GM19438 (cell line): ENCODE measurements at regions not wholly inside any gene's neighbourhood (a gene's known extent, or its start where the extent isn't known, plus 50 kb on each side); places are given as distances from the start of the nearest gene placed in this dataset.

ENCODE experiments used
- ATAC-seq: cut with Tn5 transposase; IDR thresholded peaks from one replicate; pipeline ENCODE4 v1.9.1; 2021; ENCODE audit warnings: low read depth; ENCODE audit not compliant: unreplicated experiment

DNA sequence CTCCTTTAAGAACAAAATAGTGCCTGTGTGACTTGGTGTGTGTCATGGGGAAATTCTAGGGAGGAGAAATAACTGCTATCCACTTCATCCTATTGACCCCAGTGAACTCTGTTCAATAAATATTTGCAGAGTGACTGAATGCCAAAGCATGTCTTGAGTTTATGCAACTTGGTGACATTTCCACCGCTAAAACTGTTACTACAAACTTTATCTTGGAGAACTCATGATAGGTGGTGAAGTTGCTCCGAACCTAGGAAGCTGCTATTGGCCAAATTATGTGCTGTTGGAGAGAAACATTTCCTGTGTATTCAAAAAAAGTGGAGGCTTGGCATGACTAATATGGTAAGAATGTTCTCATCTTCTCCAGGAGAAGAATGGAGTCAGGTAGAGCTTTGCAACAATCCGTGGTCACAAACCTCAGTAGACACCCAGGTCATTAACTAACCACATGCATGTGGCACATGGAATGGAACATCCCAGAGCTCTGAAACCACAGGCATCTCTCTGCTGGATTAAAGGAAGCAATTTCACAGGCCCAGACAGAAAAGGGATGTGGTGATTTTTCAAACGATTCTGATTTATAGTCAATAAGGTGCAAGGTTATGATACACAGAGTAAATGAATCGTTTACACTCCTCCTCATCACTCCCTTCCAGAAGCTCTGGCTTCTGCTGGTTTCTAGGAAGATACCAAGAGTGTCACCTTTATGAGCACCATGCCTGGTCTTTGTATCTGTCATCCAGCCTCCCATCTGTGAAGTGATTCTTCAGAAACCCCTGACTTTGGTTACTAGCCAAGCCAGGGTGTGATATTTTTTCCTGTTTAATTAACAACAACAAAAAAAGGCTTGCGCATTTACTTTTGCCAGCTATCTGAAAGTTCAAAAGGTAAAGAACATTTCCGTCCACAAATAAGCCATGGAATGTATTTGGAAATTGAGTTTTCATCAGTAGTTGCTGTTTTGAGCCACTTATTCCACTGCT is 361.1 kb downstream of the TGFB2 start:
- ATAC-seq = no peak

DNA sequence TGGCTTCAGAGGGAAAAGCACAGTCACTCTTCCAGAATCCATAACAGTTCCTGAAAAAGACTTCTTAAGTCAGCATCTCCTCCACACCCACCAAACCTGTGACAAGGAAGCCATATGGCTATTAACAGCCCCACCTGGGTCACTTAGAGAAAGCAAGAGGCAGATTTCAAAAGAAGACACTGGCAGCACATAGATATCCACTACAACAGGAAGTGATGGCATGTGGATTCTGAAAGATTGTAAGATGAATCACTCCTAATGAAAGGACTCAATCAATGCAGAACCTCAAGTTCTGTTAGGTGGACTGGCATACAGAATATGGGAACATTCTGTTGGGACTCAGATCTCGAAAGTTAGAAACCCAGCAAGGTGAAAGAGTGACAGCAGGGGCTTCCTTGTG is 365.9 kb downstream of the TGFB2 start:
- no peak for ATAC-seq

DNA sequence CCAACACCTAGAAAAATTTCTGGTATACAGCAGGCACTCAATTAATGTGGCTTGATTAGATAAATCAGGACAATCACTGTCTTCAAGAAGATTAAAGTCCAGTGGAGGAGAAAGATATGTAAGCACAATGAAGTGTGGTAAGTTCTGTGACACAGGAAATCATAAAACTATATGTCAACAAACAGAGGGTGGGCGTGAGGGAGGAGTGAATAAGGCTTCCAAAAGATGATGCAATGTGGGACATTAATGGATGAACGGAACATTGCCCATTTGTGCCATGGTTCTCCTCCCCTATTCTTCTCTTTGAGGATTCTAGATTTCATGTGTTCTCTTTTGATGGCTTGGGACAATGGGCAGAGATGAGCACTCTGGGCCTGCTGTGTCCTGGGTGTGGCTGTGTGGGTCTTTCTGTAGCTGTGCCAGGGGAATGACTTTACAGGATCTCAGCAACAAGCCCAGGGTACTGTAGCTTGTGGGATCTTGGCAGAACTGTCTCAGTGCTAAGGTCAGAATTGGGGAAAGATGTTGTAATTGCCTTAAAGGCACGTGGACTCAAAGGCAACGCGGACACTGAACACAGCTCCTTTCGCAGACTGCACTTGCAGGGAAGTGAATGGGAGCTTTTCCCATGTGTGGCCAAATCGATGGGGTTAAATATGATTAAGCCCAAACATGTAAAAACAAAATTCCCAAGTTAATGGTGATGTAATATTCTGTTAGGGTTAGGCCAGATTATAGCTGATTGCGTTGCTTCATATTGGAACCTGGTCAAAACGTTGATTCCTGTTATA is 366.9 kb downstream of the TGFB2 start:
- no peak for ATAC-seq

DNA sequence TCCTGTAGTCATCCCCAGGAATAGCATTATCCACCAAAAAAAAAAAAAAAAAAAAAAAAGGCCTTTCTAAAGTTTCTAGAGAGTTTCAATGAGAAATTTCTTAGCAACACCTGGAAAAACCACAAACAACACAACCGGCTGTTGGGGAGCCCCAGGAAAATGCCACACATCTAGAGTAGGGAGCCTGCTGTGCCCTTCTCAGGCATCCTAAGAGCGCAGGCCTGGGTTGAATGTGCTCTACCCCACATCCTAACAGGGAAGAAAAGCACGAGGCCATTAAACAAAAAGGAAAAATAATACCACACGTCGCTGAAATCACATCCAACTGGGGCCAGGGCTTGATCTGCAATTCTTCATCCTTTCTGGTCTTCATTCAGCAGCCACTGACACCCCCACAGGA is 367.5 kb downstream of the TGFB2 start:
- ATAC-seq = no peak

DNA sequence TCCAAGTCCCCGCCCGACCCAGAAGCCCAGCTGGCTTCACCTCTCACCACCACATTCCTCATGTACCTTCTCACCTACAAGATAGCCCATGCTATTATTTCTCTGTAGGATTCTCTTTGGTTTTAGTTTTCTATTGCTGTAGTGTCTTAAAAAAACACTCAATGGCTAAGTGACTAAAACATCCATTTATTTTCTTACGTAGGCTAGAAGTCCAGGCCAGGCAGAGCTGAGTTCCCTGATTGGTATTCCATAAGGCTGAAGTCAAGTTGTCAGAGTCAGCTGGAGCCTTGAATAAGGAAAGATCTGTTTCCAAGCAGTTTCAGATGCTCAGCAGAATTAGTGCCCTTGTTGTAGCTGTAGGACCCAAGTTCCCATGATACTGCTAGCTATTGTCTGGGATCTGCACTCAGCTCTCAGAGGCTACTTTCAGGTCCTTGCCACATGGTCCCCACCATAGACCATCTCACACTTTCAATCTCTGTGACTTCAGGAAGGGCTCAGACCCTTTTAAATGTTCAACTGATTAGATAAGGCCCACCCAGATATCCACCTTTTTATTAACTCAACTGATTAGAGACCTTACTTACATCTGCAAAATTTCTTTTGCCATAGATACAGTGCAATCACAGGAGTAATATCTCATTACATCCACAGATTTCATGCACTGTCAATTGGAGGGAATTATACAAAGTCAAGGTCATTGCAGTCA is 371.0 kb downstream of the TGFB2 start:
- ATAC-seq = no peak

DNA sequence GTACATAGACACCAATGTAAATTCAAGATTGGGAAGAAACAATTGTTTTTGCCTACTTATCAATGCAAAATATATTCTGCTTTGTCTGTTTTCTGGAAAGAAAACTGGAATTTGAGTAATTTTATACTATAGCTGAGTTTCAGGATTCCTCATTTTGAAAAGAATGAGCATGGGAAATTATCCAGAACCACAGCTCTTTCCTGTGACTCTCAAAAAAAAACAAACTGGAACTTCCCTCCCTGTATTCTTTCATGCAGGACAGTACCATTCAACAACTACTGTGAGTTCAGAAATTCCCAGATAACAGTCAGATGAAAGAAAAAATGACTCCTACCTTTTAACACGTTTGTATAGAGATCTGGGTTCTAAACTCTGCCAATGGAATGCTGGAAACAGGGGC is 372.4 kb downstream of the TGFB2 start:
- no peak for ATAC-seq

DNA sequence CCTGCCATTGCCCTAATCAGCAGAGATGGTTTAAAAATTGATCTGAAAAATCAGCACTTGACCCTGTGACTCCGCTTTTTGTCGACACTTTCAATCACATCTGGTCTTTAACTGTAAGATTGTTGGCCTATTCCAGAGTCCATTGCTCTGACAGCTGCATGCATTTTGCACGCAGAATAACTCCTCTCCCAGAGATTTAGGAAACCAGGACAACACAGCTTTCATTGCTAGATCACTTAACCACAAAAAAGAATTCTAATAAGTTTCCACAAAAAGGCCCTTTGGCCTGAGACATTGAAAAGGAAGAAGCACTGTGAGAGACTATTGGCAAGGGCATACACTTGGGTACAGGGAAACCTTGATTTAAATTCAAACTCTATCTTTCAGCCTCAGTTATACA is 373.1 kb downstream of the TGFB2 start:
- no peak for ATAC-seq

DNA sequence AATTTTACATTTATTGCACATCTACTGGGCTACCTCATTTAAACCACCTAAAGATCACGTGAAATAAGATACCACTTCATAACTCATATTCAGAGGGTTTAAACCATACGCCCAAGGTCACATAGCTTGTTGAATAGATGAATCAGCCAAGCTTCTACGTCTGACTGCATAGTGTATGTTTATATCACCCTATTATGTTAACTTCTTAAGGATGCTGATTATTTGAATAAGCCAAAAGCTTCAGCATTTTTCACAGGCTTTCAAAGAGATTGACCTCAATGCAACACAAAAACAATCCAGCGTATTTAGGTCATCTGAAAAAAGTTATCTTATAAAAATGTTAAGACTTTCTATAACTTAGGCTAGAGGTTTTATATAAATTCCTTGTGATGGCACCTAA is 373.8 kb downstream of the TGFB2 start:
- no peak for ATAC-seq

DNA sequence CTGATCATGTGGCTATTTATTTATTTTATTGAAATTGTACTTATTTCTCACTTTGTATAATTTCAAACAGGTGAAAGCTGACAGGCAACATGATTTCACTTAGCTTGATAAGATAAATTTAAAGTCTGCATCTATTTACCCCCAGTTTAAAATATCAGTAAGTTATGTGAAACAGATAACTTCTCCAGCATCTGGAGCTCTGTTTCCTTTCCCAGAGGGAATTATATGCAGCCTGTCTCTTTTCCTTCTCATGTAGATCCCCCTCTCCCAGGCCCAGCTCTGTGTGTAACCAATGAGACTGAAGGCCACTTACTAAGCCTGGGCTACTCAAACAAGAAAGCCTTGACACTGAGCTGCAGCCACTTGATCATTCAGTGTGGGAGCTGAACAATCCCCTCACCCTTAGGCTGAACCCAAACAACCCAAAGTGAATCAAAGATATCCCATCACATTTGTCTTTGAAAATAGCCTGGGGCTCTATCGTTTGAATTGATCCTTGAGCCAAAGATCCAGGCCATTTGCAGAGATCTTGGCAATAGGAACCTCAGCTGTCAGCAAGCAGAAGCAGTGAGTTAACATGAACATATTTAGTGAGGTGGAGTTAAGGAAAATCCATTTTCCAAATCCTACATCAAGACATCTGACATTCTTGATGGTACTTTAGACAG is 383.9 kb downstream of the TGFB2 start:
- no peak for ATAC-seq

DNA sequence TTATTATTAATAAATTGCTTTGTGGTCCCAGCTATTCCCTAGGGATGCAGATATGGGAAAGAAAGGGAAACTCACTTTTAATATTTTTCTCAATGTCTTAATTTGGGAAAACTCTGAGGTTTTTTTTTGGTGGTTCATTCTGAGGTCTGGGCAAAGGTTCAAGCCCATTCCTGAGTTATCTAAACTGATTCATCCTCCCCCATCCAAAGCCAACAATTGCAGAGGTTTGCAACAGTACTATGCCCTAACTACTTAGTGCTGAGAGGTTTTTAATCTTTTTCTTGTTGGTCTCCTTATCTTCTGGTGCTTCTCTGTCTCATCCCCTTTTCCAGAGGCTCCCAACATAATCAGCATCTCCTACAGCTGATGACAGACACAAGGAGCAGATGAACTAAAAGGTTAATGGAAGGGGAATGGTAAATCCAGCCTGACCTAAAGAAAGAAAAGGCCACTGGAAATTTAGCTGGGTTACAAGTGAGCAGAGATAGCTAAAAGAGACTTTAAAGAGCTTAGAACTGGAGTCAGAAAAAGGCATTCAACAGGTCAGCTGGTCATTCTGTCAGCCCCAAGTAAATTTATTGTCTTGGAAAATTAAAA is 390.4 kb downstream of the TGFB2 start:
- ATAC-seq = no peak

DNA sequence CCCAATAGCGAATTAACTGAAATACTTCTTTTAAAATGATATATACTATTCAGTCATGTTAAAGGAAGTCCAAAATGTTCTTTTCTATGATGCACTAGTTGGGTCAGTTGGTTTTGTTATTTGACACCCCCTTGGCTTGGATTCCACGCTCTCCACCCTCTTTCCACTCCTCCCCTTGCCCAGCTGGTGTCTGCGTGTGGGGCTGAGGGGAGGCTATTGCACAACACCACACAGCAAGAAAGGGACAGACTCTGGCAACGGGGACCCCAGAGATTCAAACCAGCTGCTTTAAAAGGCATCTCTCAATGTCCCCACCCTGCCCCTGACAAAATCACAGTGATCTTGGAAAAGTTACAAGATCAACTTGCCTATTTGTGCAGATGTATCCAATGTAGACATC is 394.3 kb downstream of the TGFB2 start:
- ATAC-seq = no peak

DNA sequence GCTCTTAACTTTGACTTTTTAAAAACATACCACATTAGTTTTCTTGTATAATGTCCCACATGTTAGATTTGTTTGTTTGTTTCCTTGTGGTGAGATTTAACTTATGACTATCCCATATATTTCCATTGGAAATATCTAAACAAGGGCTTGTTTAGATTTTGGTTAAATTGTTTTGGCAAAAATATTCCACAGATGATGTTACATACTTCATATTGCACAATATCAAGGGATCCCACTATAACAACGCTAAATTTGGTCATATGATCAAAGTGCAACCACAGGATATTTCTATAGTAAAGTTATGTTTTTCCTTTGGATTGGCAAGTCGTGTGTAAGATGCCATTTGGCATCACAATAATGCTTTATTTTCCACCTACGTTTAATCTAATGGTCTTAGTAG is 396.7 kb downstream of the TGFB2 start:
- ATAC-seq = no peak

DNA sequence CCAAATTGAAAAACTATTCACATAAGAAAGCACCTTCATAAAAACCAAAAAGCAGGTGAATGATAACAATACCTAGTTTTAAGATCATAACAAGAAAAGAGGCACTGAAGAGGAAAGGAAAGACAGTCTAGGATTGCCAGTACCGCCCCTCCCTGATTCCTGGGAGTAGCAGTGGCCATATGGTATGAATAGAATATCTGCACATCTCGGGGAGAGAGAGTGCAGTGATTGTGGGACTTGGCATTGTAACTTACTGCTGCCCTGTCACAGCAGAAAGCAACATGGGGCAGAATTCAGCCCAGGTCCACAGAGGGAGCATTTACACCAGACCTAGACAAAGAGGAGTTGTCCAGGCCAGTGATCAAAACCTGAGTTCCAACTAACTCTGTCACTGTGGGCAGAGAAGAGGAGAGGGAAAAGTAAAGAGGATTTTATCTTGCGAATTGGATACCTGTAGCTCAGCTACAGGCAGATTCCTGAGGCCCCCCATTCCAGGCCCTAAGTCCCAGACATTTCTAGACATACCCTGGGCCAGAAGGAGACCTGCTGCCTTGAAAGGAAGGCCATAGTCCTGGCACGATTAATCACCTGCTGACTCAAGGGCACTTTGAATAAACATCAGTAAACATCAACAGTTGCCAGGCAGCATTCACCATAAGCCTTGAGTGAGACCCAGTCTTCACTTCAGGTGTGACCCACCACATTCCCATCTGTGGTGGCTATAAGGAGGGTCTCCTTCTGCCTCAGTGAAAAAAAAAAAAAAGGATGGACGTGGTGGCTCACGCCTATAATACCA is 397.5 kb downstream of the TGFB2 start:
- ATAC-seq = no peak

DNA sequence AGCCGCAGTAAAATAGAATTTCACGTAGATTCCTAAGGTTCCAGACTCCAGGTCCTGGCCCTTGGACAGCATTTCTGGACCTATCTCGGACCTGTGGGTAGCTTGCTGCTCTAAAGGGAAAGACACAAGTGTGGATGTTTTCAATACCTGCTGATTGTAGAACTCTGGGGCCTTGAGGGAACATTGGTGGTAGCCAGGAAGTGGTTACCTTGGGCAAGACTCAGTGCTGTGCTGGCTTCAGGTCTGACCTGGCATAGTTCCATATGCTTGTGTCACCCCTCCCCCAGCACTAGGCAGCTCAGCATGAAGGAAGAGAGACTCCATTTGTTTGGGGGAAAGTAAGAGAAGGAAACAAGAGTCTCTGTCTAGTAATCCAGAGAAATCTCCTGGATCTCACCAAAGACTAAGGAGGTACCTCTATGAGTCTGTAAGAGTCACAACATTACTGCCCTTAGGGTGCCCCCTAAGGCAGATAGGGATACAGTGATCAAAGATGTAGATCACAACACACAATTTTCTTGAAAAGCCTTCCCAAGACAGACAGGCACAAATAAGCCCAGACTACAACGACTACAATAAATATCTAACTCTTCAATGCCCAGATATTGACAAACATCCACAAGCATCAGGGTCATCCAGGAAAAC is 398.8 kb downstream of the TGFB2 start:
- no peak for ATAC-seq

DNA sequence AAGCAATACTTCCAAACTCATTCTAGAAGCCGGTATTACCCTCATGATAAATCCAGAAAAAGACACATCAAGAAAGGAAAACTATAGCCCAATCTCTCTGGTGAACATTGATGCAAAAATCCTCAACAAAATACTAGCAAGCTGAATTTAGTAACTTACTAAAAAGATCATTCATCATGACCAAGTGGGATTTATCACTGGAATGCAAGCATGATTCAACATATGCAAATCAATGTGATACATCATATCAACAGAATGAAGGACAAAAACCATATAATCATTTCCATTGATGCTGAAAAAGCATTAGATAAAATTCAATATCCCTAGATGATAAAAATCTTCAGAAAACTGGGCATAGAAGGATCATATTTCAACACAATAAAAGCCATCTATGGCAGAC is 402.9 kb downstream of the TGFB2 start:
- no peak for ATAC-seq

DNA sequence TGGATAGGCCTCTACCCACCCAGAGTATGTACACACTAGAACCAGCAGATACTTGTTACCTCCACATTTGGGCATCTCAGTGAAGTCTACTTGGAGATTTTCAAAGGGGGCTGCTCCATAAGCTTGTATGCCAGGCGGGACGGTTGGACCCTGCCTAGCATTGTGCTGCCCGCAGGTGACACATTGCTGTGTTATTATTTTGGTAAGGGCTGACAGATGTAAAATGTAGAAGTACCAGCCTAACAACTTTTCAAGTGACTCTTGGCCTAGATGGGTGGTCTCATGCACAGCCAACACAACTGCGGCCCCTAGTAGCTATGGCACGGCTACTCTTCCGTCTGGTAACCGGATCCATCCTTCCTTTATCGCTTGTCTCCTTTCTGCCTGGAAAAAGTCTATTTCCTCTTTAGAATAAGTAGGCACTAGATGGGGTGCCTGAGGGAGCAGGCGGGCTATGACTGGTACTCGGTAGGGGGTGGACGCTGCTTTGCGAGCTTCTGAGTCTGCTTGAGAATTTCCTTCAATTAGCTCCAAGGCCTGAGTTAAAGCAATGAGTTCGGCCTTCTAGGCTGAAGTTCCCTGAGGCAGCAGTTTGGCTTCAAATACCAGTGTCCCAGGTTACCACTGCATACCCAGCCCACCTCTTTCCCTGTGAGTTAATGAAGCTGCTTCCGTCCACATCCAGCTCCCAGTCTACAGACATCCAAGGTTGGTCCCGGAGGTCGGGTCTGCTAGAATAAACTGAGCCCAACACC is 405.3 kb downstream of the TGFB2 start:
- no peak for ATAC-seq

DNA sequence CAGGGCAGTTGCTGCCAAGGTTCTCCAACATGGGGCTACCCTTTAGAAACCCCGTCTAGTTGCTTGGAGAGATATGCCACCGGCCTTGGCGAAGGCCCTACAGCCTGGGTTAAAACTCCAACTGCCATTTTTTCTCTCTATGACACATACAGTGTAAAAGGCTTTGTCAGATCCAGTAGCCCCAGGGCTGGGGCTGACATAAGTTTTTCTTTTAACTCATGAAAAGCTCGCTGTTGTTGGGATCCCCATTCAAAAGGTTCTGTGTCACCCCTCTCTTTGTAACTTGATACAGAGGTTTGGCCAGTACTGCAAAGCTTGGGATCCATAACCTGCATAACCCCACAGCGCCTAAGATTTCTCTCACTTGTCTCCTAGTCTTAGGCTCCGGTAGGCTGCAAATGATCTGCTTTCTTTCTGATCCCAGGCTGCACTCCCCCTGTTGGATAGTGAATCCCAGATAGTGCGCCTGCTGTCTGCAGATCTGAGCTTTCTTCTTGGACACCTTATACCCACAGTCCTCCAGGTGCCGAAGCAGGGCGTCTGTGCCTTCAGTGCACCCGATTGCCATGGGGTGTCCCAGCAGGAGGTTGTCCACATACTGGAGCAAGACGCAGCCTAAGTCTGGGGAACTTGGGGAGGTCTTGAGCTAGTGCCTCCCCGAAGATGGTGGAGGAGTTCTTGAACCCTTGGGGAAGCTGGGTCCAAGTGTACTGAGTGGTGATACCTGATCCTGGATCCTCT is 406.2 kb downstream of the TGFB2 start:
- ATAC-seq = no peak

DNA sequence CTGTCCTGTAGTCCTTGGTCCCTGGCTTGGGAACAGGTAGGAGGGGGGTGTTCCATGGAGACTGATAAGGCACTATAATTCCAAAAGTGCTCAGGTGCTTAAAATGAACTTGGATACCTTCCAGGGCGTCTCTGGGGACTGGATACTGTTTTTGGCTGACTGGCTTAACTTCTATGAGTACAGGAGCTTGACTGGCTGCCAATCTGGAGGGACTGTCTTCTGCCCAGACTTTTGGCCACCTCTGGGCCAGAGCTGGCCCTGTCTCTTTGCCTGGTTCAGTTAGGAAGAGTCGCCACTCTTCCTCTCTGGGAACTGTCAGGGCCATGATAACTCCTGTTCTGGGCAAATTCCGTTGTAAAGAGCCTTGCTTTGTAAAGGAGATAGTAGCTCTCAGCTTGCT is 407.0 kb downstream of the TGFB2 start:
- no peak for ATAC-seq
